ENCODE measurements at regions not wholly inside any gene's neighbourhood (a gene's known extent, or its start where the extent isn't known, plus 50 kb on each side); places are given as distances from the start of the nearest gene placed in this dataset.

DNA sequence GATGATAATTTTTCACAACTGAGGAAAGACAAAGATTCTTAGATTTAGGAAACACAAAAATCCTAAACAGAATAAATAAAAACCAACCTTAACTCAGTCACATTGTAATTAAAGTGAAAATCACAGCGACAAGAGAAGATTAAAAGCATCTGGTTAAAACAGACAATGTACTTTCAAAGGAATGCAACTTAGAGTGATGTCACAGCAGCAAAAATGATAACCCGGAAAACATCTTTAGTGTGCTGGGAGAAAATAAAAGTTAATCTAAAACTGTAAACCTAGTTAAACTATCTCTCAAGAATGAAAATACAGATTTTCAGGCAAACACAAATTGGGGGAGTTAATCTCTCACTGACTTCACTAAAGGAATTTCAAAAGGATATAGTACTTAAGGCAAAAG lies 76.8 kb upstream of the OGFRL1 start:
- DNase-seq: no peak
- Histone ChIP-seq H3K9me2 (replicated peaks; ENCODE audit: insufficient read depth, low read length) (no peaks in the 10 kb centered on the region), H3K36me3 (replicated peaks; ENCODE audit: insufficient read depth, low read length) (no peaks in the 10 kb centered on the region), H3K79me2 (ENCODE audit: low read length) (no peaks in the 10 kb centered on the region), H3K27me3 (replicated peaks; ENCODE audit: insufficient read depth, low read length) (no peaks in the 10 kb centered on the region), H3K9me3 (replicated peaks; ENCODE audit: insufficient read depth, low read length) (no peaks in the 10 kb centered on the region), H3K4me3 (ENCODE audit: low read length) (no peak overlapping the region), H3K27ac (ENCODE audit: low read length) (no peak overlapping the region), H3K4me2 (ENCODE audit: low read depth, low read length) (no peak overlapping the region), H2AFZ (ENCODE audit: low read length) (no peak overlapping the region), H4K20me1 (ENCODE audit: insufficient read depth, low read length) (no peaks in the 10 kb centered on the region), H3K9ac (ENCODE audit: low read length) (no peak overlapping the region), H3F3A (ENCODE audit: insufficient read depth, low read length) (no peaks in the 10 kb centered on the region), H3K4me1 (ENCODE audit: low read length) (no peaks in the 10 kb centered on the region)
- TF ChIP-seq, protein P1, sequence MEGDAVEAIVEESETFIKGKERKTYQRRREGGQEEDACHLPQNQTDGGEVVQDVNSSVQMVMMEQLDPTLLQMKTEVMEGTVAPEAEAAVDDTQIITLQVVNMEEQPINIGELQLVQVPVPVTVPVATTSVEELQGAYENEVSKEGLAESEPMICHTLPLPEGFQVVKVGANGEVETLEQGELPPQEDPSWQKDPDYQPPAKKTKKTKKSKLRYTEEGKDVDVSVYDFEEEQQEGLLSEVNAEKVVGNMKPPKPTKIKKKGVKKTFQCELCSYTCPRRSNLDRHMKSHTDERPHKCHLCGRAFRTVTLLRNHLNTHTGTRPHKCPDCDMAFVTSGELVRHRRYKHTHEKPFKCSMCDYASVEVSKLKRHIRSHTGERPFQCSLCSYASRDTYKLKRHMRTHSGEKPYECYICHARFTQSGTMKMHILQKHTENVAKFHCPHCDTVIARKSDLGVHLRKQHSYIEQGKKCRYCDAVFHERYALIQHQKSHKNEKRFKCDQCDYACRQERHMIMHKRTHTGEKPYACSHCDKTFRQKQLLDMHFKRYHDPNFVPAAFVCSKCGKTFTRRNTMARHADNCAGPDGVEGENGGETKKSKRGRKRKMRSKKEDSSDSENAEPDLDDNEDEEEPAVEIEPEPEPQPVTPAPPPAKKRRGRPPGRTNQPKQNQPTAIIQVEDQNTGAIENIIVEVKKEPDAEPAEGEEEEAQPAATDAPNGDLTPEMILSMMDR (IDR thresholded peaks at IDR 0.05; ENCODE audit: low read length): no peak
- no peak for TF ChIP-seq EZH2 (optimal IDR thresholded peaks at IDR 0.05; ENCODE audit: low read depth, low read length)
- no peak for TF ChIP-seq EZH2phosphoT487 (IDR thresholded peaks at IDR 0.05; ENCODE audit: low read length)

DNA sequence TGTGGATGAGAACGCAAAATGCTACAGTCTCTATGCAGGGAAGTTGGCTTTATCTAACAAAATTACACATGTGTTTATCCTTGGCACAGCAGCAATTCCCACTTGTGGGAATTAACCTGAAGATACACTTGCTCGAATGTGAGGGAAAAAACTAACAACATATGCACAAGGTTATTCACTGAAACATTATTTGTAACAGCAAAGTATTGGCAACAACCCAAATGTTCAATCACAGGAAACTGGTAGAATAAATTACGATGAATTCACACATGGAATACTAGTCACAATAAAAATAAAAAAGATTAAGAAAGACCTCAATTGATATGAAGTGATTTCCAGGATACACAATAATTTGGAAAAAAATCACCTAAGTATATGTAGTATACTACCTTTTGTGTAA lies 68.1 kb upstream of the OGFRL1 start:
- no peak for DNase-seq
- TF ChIP-seq EZH2 (optimal IDR thresholded peaks at IDR 0.05; ENCODE audit: low read depth, low read length): no peak
- TF ChIP-seq, protein P1 (IDR thresholded peaks at IDR 0.05; ENCODE audit: low read length): no peak
- no peak for TF ChIP-seq EZH2phosphoT487 (IDR thresholded peaks at IDR 0.05; ENCODE audit: low read length)
- no peak overlapping the region for H3K27ac ChIP-seq (ENCODE audit: low read length)
- no peaks in the 10 kb centered on the region for H3K9me2 ChIP-seq (replicated peaks; ENCODE audit: insufficient read depth, low read length)
- no peaks in the 10 kb centered on the region for H3K9me3 ChIP-seq (replicated peaks; ENCODE audit: insufficient read depth, low read length)
- no peak overlapping the region for H3K4me3 ChIP-seq (ENCODE audit: low read length)
- no peak overlapping the region for H3K9ac ChIP-seq (ENCODE audit: low read length)
- H3K4me1 ChIP-seq (ENCODE audit: low read length): no peaks in the 10 kb centered on the region
- no peaks in the 10 kb centered on the region for H3K27me3 ChIP-seq (replicated peaks; ENCODE audit: insufficient read depth, low read length)
- H3F3A ChIP-seq (ENCODE audit: insufficient read depth, low read length): no peaks in the 10 kb centered on the region
- no peak overlapping the region for H2AFZ ChIP-seq (ENCODE audit: low read length)
- no peaks in the 10 kb centered on the region for H4K20me1 ChIP-seq (ENCODE audit: insufficient read depth, low read length)
- H3K79me2 ChIP-seq (ENCODE audit: low read length): no peaks in the 10 kb centered on the region
- H3K36me3 ChIP-seq (replicated peaks; ENCODE audit: insufficient read depth, low read length): no peaks in the 10 kb centered on the region
- no peak overlapping the region for H3K4me2 ChIP-seq (ENCODE audit: low read depth, low read length)

DNA sequence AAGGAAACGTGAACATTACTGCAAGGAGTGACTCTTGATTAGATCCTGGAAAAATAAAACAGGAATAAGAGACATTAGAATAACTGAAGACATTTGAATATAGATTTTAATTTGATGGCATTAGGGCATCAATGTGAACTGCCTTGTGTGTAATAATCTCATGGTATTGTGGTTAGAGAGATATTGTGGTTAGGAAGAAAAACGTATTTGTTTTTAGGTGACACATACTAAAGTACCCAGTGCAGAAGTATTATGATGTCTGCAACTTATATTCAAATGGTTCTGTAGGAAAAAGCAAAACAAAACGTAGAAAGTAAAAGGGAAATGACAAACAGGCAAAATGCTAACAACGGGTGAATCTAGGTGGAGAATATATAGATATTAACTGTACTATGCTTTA lies 65.9 kb upstream of the OGFRL1 start:
- Histone ChIP-seq H3K27me3 (replicated peaks; ENCODE audit: insufficient read depth, low read length) (no peaks in the 10 kb centered on the region), H3K4me3 (ENCODE audit: low read length) (no peak overlapping the region), H2AFZ (ENCODE audit: low read length) (no peak overlapping the region), H3F3A (ENCODE audit: insufficient read depth, low read length) (no peaks in the 10 kb centered on the region), H3K9me3 (replicated peaks; ENCODE audit: insufficient read depth, low read length) (no peaks in the 10 kb centered on the region), H4K20me1 (ENCODE audit: insufficient read depth, low read length) (no peaks in the 10 kb centered on the region), H3K4me1 (ENCODE audit: low read length) (no peaks in the 10 kb centered on the region), H3K36me3 (replicated peaks; ENCODE audit: insufficient read depth, low read length) (no peaks in the 10 kb centered on the region), H3K4me2 (ENCODE audit: low read depth, low read length) (no peak overlapping the region), H3K27ac (ENCODE audit: low read length) (no peak overlapping the region), H3K79me2 (ENCODE audit: low read length) (no peaks in the 10 kb centered on the region), H3K9me2 (replicated peaks; ENCODE audit: insufficient read depth, low read length) (no peaks in the 10 kb centered on the region), H3K9ac (ENCODE audit: low read length) (no peak overlapping the region)
- TF ChIP-seq EZH2 (optimal IDR thresholded peaks at IDR 0.05; ENCODE audit: low read depth, low read length) (no peak), EZH2phosphoT487 (IDR thresholded peaks at IDR 0.05; ENCODE audit: low read length) (no peak)
- TF ChIP-seq, protein P1 (IDR thresholded peaks at IDR 0.05; ENCODE audit: low read length): no peak
- DNase-seq: no peak

All from MM.1S (cell line).